ENCODE measurements at regions not wholly inside any gene's neighbourhood (a gene's known extent, or its start where the extent isn't known, plus 50 kb on each side); places are given as distances from the start of the nearest gene placed in this dataset.
"Not testable (repeated sequence)": the region's sequence is repeated elsewhere in the genome, so short reads cannot be mapped to it uniquely, and the experiment has no call there.

GRCh38 chr11:87623531-87624365, 551.5 kb downstream of the RAB38 start:
- H3K27ac ChIP-seq (ENCODE audit: low read depth, low read length, severe bottlenecking); H3K9me3 ChIP-seq (ENCODE audit: control insufficient read depth, low read length); H3K4me1 ChIP-seq (ENCODE audit: control insufficient read depth, insufficient read depth, low read length, poor library complexity, severe bottlenecking); H3K4me3 ChIP-seq (ENCODE audit: extremely low read depth, insufficient read depth, low read length, poor library complexity, severe bottlenecking); H3K36me3 ChIP-seq (ENCODE audit: control insufficient read depth, insufficient read depth, low read length): not testable (repeated sequence)
- 67 to 72% methylated on average over 13 to 16 of the region's 24 CpGs for whole genome bisulfite sequencing, 2 experiments (ENCODE audit: insufficient coverage in 2 of 2)

GRCh38 chr11:87616511-87616910, 558.7 kb downstream of the RAB38 start:
- Histone ChIP-seq H3K4me1 (ENCODE audit: control insufficient read depth, insufficient read depth, low read length, poor library complexity, severe bottlenecking) (no peaks in the 10 kb centered on the region), H3K9me3 (ENCODE audit: control insufficient read depth, low read length) (no peaks in the 10 kb centered on the region), H3K27ac (ENCODE audit: low read depth, low read length, severe bottlenecking) (no peak overlapping the region), H3K4me3 (ENCODE audit: extremely low read depth, insufficient read depth, low read length, poor library complexity, severe bottlenecking) (no peak overlapping the region), H3K36me3 (ENCODE audit: control insufficient read depth, insufficient read depth, low read length) (no peaks in the 10 kb centered on the region)

GRCh38 chr11:87604350-87604749, 566.6 kb downstream of the TMEM135 start:
- Histone ChIP-seq H3K4me3 (ENCODE audit: extremely low read depth, insufficient read depth, low read length, poor library complexity, severe bottlenecking) (no peak overlapping the region), H3K9me3 (ENCODE audit: control insufficient read depth, low read length) (no peaks in the 10 kb centered on the region), H3K27ac (ENCODE audit: low read depth, low read length, severe bottlenecking) (no peak overlapping the region), H3K36me3 (ENCODE audit: control insufficient read depth, insufficient read depth, low read length) (no peaks in the 10 kb centered on the region), H3K4me1 (ENCODE audit: control insufficient read depth, insufficient read depth, low read length, poor library complexity, severe bottlenecking) (no peaks in the 10 kb centered on the region)

- WGBS, 2 experiments (ENCODE audit: insufficient coverage in 2 of 2) = 77 to 86% methylated on average over 2 of the region's 2 CpGs
- Histone ChIP-seq H3K9me3 (ENCODE audit: control insufficient read depth, low read length) (no peaks in the 10 kb centered on the region), H3K27ac (ENCODE audit: low read depth, low read length, severe bottlenecking) (no peak overlapping the region), H3K4me3 (ENCODE audit: extremely low read depth, insufficient read depth, low read length, poor library complexity, severe bottlenecking) (no peak overlapping the region), H3K4me1 (ENCODE audit: control insufficient read depth, insufficient read depth, low read length, poor library complexity, severe bottlenecking) (no peaks in the 10 kb centered on the region), H3K36me3 (ENCODE audit: control insufficient read depth, insufficient read depth, low read length) (no peaks in the 10 kb centered on the region)
These were observed 566.2 kb downstream of the TMEM135 start for GRCh38 chr11:87603887-87604286.

GRCh38 chr11:87602776-87603175, 565.0 kb downstream of the TMEM135 start:
- H3K27ac ChIP-seq (ENCODE audit: low read depth, low read length, severe bottlenecking) = no peak overlapping the region
- 100% methylated on average over 1 of the region's 1 CpG; no CpG with 5 or more reads in 1 of the 2 experiments for WGBS, 2 experiments (ENCODE audit: insufficient coverage in 2 of 2)
- H3K4me3 ChIP-seq (ENCODE audit: extremely low read depth, insufficient read depth, low read length, poor library complexity, severe bottlenecking) = no peak overlapping the region
- H3K4me1 ChIP-seq (ENCODE audit: control insufficient read depth, insufficient read depth, low read length, poor library complexity, severe bottlenecking) = no peaks in the 10 kb centered on the region
- no peaks in the 10 kb centered on the region for H3K9me3 ChIP-seq (ENCODE audit: control insufficient read depth, low read length)
- no peaks in the 10 kb centered on the region for H3K36me3 ChIP-seq (ENCODE audit: control insufficient read depth, insufficient read depth, low read length)

- Histone ChIP-seq H3K36me3 (ENCODE audit: control insufficient read depth, insufficient read depth, low read length) (no peaks in the 10 kb centered on the region), H3K9me3 (ENCODE audit: control insufficient read depth, low read length) (no peaks in the 10 kb centered on the region), H3K4me1 (ENCODE audit: control insufficient read depth, insufficient read depth, low read length, poor library complexity, severe bottlenecking) (no peaks in the 10 kb centered on the region), H3K4me3 (ENCODE audit: extremely low read depth, insufficient read depth, low read length, poor library complexity, severe bottlenecking) (no peak overlapping the region), H3K27ac (ENCODE audit: low read depth, low read length, severe bottlenecking) (no peak overlapping the region)
- 85% methylated on average over 2 of the region's 4 CpGs; no CpG with 5 or more reads in 1 of the 2 experiments for WGBS, 2 experiments (ENCODE audit: insufficient coverage in 2 of 2)
These were observed 563.2 kb downstream of the TMEM135 start for GRCh38 chr11:87600938-87601337.

GRCh38 chr11:87597725-87598124, 560.0 kb downstream of the TMEM135 start:
- Histone ChIP-seq H3K27ac (ENCODE audit: low read depth, low read length, severe bottlenecking) (no peak overlapping the region), H3K9me3 (ENCODE audit: control insufficient read depth, low read length) (no peaks in the 10 kb centered on the region), H3K4me1 (ENCODE audit: control insufficient read depth, insufficient read depth, low read length, poor library complexity, severe bottlenecking) (no peaks in the 10 kb centered on the region), H3K36me3 (ENCODE audit: control insufficient read depth, insufficient read depth, low read length) (no peaks in the 10 kb centered on the region), H3K4me3 (ENCODE audit: extremely low read depth, insufficient read depth, low read length, poor library complexity, severe bottlenecking) (no peak overlapping the region)

- H3K4me3 ChIP-seq (ENCODE audit: extremely low read depth, insufficient read depth, low read length, poor library complexity, severe bottlenecking) = no peak overlapping the region
- no peaks in the 10 kb centered on the region for H3K4me1 ChIP-seq (ENCODE audit: control insufficient read depth, insufficient read depth, low read length, poor library complexity, severe bottlenecking)
- no peaks in the 10 kb centered on the region for H3K36me3 ChIP-seq (ENCODE audit: control insufficient read depth, insufficient read depth, low read length)
- H3K9me3 ChIP-seq (ENCODE audit: control insufficient read depth, low read length) = no peaks in the 10 kb centered on the region
- WGBS, 2 experiments (ENCODE audit: insufficient coverage in 2 of 2) = 67 to 82% methylated on average over 1 to 3 of the region's 5 CpGs
- H3K27ac ChIP-seq (ENCODE audit: low read depth, low read length, severe bottlenecking) = no peak overlapping the region
These were observed 558.4 kb downstream of the TMEM135 start for GRCh38 chr11:87596176-87596575.

- H3K4me3 ChIP-seq (ENCODE audit: extremely low read depth, insufficient read depth, low read length, poor library complexity, severe bottlenecking) = no peak overlapping the region
- WGBS, 2 experiments (ENCODE audit: insufficient coverage in 2 of 2) = 75 to 85% methylated on average over 1 to 3 of the region's 3 CpGs
- H3K9me3 ChIP-seq (ENCODE audit: control insufficient read depth, low read length) = no peaks in the 10 kb centered on the region
- no peaks in the 10 kb centered on the region for H3K4me1 ChIP-seq (ENCODE audit: control insufficient read depth, insufficient read depth, low read length, poor library complexity, severe bottlenecking)
- no peak overlapping the region for H3K27ac ChIP-seq (ENCODE audit: low read depth, low read length, severe bottlenecking)
- no peaks in the 10 kb centered on the region for H3K36me3 ChIP-seq (ENCODE audit: control insufficient read depth, insufficient read depth, low read length)
These were observed 551.3 kb downstream of the TMEM135 start for GRCh38 chr11:87589082-87589481.

GRCh38 chr11:87585613-87586012, 547.9 kb downstream of the TMEM135 start:
- WGBS, 2 experiments (ENCODE audit: insufficient coverage in 2 of 2) = 40% methylated on average over 1 of the region's 1 CpG; no CpG with 5 or more reads in 1 of the 2 experiments

GRCh38 chr11:87583931-87584330, 546.2 kb downstream of the TMEM135 start:
- H3K4me3 ChIP-seq (ENCODE audit: extremely low read depth, insufficient read depth, low read length, poor library complexity, severe bottlenecking) = no peak overlapping the region
- no peaks in the 10 kb centered on the region for H3K36me3 ChIP-seq (ENCODE audit: control insufficient read depth, insufficient read depth, low read length)
- H3K9me3 ChIP-seq (ENCODE audit: control insufficient read depth, low read length) = no peaks in the 10 kb centered on the region
- no peaks in the 10 kb centered on the region for H3K4me1 ChIP-seq (ENCODE audit: control insufficient read depth, insufficient read depth, low read length, poor library complexity, severe bottlenecking)
- H3K27ac ChIP-seq (ENCODE audit: low read depth, low read length, severe bottlenecking) = no peak overlapping the region
- 88% methylated on average over 1 of the region's 2 CpGs; no CpG with 5 or more reads in 1 of the 2 experiments for WGBS, 2 experiments (ENCODE audit: insufficient coverage in 2 of 2)

More at GRCh38 chr11:87585613-87586012, 547.9 kb downstream of the TMEM135 start:
- not testable (repeated sequence) for H3K4me3 ChIP-seq (ENCODE audit: extremely low read depth, insufficient read depth, low read length, poor library complexity, severe bottlenecking); H3K36me3 ChIP-seq (ENCODE audit: control insufficient read depth, insufficient read depth, low read length); H3K4me1 ChIP-seq (ENCODE audit: control insufficient read depth, insufficient read depth, low read length, poor library complexity, severe bottlenecking); H3K9me3 ChIP-seq (ENCODE audit: control insufficient read depth, low read length); H3K27ac ChIP-seq (ENCODE audit: low read depth, low read length, severe bottlenecking)

All from mesodermal cell (in vitro differentiated cells).